ENCODE measurements at regions not wholly inside any gene's neighbourhood (a gene's known extent, or its start where the extent isn't known, plus 50 kb on each side); places are given as distances from the start of the nearest gene placed in this dataset.
"Not testable (repeated sequence)": the region's sequence is repeated elsewhere in the genome, so short reads cannot be mapped to it uniquely, and the experiment has no call there.

DNA sequence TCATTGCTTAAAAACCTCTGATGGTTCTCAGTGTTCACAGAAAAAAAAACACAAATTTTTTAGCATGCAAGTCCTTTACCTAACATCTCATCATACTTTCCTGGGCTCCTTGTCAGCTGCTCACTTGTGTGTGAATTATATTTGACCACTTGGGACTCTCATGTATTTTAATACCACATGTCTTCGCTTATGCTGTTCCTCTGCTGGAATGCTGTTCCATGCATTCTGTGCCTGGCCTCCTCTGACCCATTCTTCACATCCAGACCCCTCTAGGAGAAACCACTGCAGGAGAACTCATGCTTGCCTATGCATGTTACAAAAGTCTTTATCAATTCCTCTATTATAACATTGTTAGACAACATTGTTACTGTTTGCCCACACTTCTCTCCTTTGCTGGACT lies 157.6 kb downstream of the PDGFRA start:
- in situ Hi-C loops (cut with MboI; ENCODE audit: low pct_unique_long_range_greater_than_20kb in 2 of 9, low sequenced_read_pairs in 9 of 9, unreplicated experiment in 9 of 9) = loop anchor here in 1 of 9 experiments (10.0 kb wide), 1 partner anchor 48 kb away; no protein-coding TSS in a partner anchor
- H3K4me1 ChIP-seq (replicated peaks in 1 of 2) = no peaks in the 10 kb centered on the region
- no peak overlapping the region for H3K27ac ChIP-seq
- no peak overlapping the region for H3K4me3 ChIP-seq
- WGBS, 10 experiments = 29 to 100% (median 93%) methylated on average over 1 of the region's 1 CpG; no CpG with 5 or more reads in 4 of the 10 experiments
- ATAC-seq (replicated peaks in 6 of 8) = no peak

DNA sequence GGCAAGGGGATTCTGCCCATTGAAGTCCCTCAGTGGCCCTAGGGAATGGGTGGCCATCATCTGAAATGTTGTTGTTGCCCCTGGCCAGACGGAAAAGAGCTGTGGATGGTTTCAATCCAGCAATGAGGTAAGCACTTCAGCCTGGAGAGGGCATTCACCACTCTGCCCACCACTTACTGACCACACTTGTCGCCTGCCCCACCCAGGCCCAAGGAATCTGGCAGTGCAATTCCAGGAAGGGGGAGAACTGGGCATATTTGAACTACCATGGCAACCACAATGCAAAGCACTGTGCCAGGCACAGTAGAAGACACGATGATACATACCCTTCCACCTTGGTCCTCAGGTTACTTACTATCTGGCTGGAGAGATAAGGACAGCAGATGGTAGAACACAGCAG lies 161.6 kb downstream of the PDGFRA start:
- Histone ChIP-seq H3K4me3 (no peak overlapping the region), H3K27ac (no peak overlapping the region), H3K4me1 (replicated peaks in 1 of 2) (no peaks in the 10 kb centered on the region)
- WGBS, 10 experiments = 0 to 100% (median 62%) methylated on average over 1 to 2 of the region's 3 CpGs; no CpG with 5 or more reads in 5 of the 10 experiments
- ATAC-seq (replicated peaks in 6 of 8) = no peak
- in situ Hi-C loops (cut with MboI; ENCODE audit: low pct_unique_long_range_greater_than_20kb in 2 of 9, low sequenced_read_pairs in 9 of 9, unreplicated experiment in 9 of 9) = no loop called here

DNA sequence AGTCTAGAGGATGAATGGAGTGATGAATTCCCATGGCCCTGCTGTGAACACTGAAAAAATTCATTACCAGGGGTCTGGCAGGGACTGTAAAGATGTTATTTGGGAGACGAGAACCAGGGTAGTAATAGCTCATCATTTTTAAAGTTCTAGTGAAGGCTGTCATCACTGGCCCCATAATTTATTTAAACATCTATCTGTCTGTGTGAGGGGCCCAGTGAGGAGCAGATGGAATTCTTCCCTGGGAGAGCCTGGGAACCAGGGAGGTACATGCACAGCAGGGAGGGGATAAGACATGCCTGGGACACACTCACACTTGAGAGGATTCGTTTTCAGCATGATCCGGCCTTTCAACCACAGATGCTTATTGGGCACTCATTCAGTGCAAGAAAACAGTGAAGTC lies 162.0 kb downstream of the PDGFRA start:
- in situ Hi-C loops (cut with MboI; ENCODE audit: low pct_unique_long_range_greater_than_20kb in 2 of 9, low sequenced_read_pairs in 9 of 9, unreplicated experiment in 9 of 9) = no loop called here
- Histone ChIP-seq H3K4me3 (no peak overlapping the region), H3K27ac (no peak overlapping the region), H3K4me1 (replicated peaks in 1 of 2) (no peaks in the 10 kb centered on the region)
- 0 to 40% (median 23%) methylated on average over 1 to 3 of the region's 3 CpGs; no CpG with 5 or more reads in 4 of the 10 experiments for WGBS, 10 experiments
- no peak for ATAC-seq (replicated peaks in 6 of 8)

DNA sequence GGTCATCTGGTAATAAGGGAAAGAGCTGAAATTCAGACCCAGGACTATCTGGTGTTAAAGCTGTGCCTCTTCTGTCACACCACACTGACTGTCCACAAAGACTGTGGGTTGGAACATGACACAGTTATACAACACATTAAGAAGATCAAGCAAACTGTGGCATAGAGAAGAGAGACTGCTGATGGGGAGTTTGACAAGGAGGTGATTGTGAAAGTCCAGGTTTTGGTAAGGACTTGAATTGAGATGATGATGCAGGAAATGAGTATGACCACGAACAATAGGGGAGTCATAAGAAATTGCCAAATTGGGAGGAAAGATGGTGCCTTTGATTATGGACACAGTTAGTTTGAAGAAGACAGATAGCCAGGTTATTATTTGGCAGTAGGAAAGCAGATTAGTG lies 163.4 kb downstream of the PDGFRA start:
- ATAC-seq (replicated peaks in 6 of 8) = no peak
- in situ Hi-C loops (cut with MboI; ENCODE audit: low pct_unique_long_range_greater_than_20kb in 2 of 9, low sequenced_read_pairs in 9 of 9, unreplicated experiment in 9 of 9) = no loop called here
- Histone ChIP-seq H3K4me1 (replicated peaks in 1 of 2) (no peaks in the 10 kb centered on the region), H3K4me3 (no peak overlapping the region), H3K27ac (no peak overlapping the region)
- WGBS, 10 experiments = 0 to 86% (median 63%) methylated on average over 1 of the region's 1 CpG; no CpG with 5 or more reads in 1 of the 10 experiments

DNA sequence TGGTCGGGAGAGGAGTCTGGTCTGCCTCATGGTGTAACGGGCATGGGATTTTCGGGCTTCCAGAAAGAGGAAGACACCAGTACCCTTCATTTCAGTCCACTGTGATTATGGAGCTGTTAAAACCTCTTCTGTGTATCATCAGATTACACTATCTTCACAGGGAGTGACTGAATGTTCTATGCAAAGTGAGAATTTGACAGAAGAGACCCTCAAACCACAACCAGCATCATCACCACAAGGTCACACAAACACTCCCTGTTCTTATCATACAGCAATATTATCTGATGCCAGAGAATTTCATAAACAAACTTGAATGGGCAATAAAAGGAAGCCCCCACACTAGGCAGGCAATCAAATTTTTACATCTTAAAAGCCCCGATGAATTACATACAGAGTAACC lies 164.2 kb downstream of the PDGFRA start:
- in situ Hi-C loops (cut with MboI; ENCODE audit: low pct_unique_long_range_greater_than_20kb in 2 of 9, low sequenced_read_pairs in 9 of 9, unreplicated experiment in 9 of 9) = no loop called here
- no peaks in the 10 kb centered on the region for H3K4me1 ChIP-seq (replicated peaks in 1 of 2)
- H3K4me3 ChIP-seq = no peak overlapping the region
- H3K27ac ChIP-seq = no peak overlapping the region
- WGBS, 10 experiments = 0 to 100% (median 80%) methylated on average over 1 to 4 of the region's 4 CpGs; no CpG with 5 or more reads in 2 of the 10 experiments
- no peak for ATAC-seq (replicated peaks in 6 of 8)

DNA sequence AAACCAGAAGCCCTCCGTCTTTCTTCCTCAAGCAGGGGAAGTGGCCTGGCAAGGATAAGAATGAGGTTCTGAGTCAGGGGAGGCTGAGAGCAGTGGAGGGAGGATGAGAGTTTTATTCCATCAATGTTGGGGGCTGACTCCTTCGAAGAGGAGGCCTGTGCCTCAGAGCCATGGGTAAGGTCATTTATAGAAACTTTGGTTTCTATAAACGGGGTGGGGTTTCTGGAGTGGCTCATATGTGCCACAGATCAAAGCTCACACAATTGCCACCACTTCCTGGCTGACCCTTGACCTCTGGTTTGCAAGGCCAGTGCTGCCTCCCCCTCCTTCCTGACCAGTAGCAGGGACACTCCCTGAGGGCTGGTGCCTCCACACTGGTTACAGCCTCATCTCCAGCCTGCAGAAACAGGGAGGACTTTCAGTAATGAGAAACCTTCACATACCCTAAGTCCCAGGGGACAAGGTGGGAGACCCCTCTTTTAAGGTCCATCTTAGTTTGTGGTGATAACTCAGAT lies 166.0 kb downstream of the PDGFRA start:
- in situ Hi-C loops (cut with MboI; ENCODE audit: low pct_unique_long_range_greater_than_20kb in 2 of 9, low sequenced_read_pairs in 9 of 9, unreplicated experiment in 9 of 9) = no loop called here
- WGBS, 10 experiments = 33 to 100% (median 71%) methylated on average over 1 to 2 of the region's 3 CpGs; no CpG with 5 or more reads in 5 of the 10 experiments
- no peak overlapping the region for H3K27ac ChIP-seq
- no peak overlapping the region for H3K4me3 ChIP-seq
- ATAC-seq (replicated peaks in 6 of 8) = no peak
- H3K4me1 ChIP-seq (replicated peaks in 1 of 2) = peaks cover 0 to under 1% of the 10 kb centered on the region in 2 donors

DNA sequence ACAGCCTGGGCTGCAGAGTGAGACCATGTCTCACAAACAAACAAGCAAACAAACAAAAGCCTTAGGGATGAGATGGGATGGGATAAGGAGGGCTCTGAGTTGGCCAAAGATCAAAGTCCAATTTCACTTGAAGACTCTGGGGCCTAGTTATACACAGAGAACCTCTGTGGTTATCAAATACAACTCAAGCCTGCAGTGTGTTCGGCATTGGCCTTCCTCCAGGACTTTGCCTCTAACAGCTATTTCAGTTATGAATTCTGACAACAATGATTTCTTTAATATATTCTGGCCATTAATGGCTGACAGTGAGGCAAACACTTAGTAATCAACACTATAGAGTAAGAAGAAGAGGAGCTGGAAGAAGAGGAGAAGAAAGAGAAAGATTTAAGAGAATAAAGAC lies 171.1 kb downstream of the PDGFRA start:
- in situ Hi-C loops (cut with MboI; ENCODE audit: low pct_unique_long_range_greater_than_20kb in 2 of 9, low sequenced_read_pairs in 9 of 9, unreplicated experiment in 9 of 9) = no loop called here
- peaks cover 0 to 16% of the 10 kb centered on the region in 2 donors for H3K4me1 ChIP-seq (replicated peaks in 1 of 2)

DNA sequence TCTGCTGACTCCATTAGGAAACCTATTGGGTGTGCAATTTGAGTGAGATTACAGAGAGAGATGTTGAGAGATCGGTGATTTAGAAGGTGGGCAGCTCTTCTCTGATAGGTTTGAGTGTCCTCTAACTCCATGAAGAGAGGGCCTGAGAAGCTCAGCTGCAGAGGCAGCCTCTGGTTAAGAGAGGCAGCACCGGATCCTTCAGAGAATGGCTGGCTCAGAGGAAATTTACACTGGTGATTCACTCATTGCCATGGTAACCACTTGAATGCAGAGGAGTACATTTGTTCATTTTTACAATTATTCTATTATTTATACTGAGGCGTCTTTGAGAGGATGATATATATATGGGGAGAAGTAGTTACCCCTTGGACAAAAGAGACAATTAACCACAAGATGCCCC lies 171.7 kb downstream of the PDGFRA start:
- peak in 7 of 8 experiments; percentile 95 to 100 (median 98) for ATAC-seq (replicated peaks in 6 of 8)
- in situ Hi-C loops (cut with MboI; ENCODE audit: low pct_unique_long_range_greater_than_20kb in 2 of 9, low sequenced_read_pairs in 9 of 9, unreplicated experiment in 9 of 9) = no loop called here
- WGBS, 10 experiments = 0 to 60% (median 34%) methylated on average over 1 to 3 of the region's 3 CpGs; no CpG with 5 or more reads in 1 of the 10 experiments
- H3K4me1 ChIP-seq (replicated peaks in 1 of 2) = peaks cover 0 to 16% of the 10 kb centered on the region in 2 donors
- no peak overlapping the region for H3K4me3 ChIP-seq
- no peak overlapping the region for H3K27ac ChIP-seq

More for the DNA sequence above, 171.1 kb downstream of the PDGFRA start:
- WGBS, 10 experiments = 14 to 100% (median 86%) methylated on average over 1 of the region's 1 CpG; no CpG with 5 or more reads in 5 of the 10 experiments
- no peak overlapping the region for H3K4me3 ChIP-seq
- ATAC-seq (replicated peaks in 6 of 8) = peak in 1 of 8 experiments; percentile 22
- H3K27ac ChIP-seq = no peak overlapping the region

DNA sequence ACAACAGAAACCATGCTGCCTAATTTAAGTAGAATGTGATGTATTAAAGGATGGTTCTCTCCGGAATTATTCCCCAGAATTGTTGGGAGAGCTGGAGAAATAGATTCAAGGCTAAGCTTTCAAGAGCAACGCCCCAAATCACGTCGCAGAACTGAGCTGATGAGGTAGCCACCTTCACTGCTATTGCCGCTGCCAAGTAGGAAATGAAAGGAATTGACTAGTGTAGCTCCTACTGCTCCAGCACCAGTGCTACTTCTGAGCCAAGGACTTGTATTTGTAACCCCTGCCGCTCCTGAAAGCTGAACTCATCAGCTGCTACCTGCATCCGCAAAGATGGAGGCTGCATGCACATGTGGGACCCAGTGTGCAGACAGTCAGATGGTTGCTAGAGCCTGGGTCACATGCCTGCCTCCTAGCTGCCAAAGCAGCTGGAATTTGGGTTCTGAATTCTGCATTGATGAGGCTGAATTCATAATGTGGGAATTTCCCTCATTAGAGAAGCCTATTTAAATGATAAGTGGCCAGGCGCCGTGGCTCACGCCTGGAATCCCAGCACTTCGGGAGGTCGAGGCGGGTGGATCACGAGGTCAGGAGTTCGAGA lies 173.9 kb downstream of the PDGFRA start:
- no peak overlapping the region for H3K4me3 ChIP-seq
- peaks cover 0 to 16% of the 10 kb centered on the region in 2 donors for H3K4me1 ChIP-seq (replicated peaks in 1 of 2)
- 43 to 100% (median 89%) methylated on average over 1 to 12 of the region's 15 CpGs for WGBS, 10 experiments
- no peak overlapping the region for H3K27ac ChIP-seq
- in situ Hi-C loops (cut with MboI; ENCODE audit: low pct_unique_long_range_greater_than_20kb in 2 of 9, low sequenced_read_pairs in 9 of 9, unreplicated experiment in 9 of 9) = no loop called here
- ATAC-seq (replicated peaks in 6 of 8) = peak in 2 of 8 experiments; percentile 29 to 53

DNA sequence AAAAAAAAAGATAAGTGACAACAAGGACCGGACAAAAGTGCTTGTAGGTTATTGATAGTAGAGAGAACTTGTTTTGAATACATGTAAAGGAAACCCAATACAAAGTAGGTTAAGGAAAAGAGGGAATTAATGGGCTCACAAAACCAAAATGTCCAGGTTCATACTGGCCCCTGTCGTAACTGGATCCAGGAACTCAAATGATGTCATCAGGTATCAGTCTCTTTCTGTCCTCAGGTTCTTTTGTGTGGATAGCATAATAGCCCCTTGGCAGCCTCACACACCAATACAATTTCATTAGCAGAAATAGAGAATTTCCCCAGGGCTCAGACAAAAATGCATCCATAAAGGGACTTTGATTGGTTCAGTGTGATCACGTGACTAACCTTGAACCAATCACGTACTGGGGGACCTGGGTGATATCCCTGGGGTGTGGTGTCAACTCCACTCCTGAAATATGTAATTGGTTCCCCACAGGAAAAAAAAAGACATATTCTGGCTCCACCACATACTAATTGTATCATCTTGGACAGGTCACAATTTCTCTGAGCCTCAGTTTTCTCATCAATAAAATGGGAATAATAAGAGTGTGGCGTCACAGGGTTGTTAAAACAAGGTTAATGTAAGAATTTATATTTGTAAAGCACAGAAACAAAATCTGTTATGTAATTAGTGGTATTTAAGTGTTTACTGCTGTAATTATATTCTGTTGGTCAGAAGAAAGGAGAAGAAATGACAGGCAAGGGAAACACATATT lies 174.8 kb downstream of the PDGFRA start:
- no peak overlapping the region for H3K4me3 ChIP-seq
- peaks cover 0 to 16% of the 10 kb centered on the region in 2 donors for H3K4me1 ChIP-seq (replicated peaks in 1 of 2)
- 53 to 100% (median 91%) methylated on average over 1 to 5 of the region's 5 CpGs for WGBS, 10 experiments
- in situ Hi-C loops (cut with MboI; ENCODE audit: low pct_unique_long_range_greater_than_20kb in 2 of 9, low sequenced_read_pairs in 9 of 9, unreplicated experiment in 9 of 9) = no loop called here
- no peak overlapping the region for H3K27ac ChIP-seq
- no peak for ATAC-seq (replicated peaks in 6 of 8)

DNA sequence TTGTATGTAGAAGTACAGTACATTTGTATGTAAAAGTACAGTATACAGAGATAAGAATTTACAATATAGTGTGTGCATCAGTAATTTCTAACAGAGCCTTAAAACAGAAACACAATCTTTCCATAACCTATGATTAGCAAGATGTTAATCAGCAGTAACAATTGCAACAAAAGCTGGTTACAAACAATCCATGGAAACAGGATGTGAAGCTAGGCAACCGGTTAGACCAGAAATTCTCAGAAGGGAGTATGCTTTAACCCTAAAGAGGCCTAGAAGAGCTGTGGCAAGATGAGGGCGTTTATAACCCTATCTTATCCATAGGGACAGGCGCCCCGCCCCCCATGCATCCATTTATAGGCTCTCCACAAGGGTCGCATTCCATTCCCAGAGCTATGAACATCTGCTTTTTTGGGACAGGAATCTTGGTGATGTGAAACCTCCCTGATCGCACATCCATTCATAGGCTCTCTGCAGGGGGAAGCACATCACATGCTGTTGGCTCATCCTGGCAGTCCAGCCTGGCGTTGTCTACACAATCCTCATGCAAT lies 180.3 kb downstream of the PDGFRA start:
- ATAC-seq (replicated peaks in 6 of 8); H3K27ac ChIP-seq; in situ Hi-C loops (cut with MboI; ENCODE audit: low pct_unique_long_range_greater_than_20kb in 2 of 9, low sequenced_read_pairs in 9 of 9, unreplicated experiment in 9 of 9); H3K4me3 ChIP-seq; H3K4me1 ChIP-seq (replicated peaks in 1 of 2): not testable (repeated sequence)
- WGBS, 10 experiments = 60 to 100% (median 75%) methylated on average over 1 to 6 of the region's 7 CpGs; no CpG with 5 or more reads in 3 of the 10 experiments

DNA sequence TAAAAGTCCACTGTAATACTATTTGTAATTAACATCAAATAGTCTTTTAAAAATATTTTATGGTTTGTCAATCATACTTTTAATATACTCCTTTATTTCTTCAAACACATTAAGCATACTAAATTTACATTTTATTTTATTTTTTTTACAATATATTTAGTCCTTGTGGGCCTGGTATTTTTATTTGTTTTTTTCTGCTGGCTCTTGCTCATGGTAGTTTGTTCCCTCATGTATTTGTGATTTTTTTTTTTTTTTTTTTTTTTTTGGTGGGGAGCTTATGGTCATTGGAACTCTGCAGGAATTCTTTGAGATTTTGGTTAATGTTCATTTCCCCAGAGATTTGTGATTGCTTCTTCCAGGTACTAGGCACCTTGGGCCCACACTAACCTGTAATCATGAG lies 185.5 kb downstream of the PDGFRA start:
- in situ Hi-C loops (cut with MboI; ENCODE audit: low pct_unique_long_range_greater_than_20kb in 2 of 9, low sequenced_read_pairs in 9 of 9, unreplicated experiment in 9 of 9) = no loop called here
- ATAC-seq (replicated peaks in 6 of 8) = no peak
- H3K27ac ChIP-seq = no peak overlapping the region
- no peak overlapping the region for H3K4me3 ChIP-seq
- no peaks in the 10 kb centered on the region for H3K4me1 ChIP-seq (replicated peaks in 1 of 2)

DNA sequence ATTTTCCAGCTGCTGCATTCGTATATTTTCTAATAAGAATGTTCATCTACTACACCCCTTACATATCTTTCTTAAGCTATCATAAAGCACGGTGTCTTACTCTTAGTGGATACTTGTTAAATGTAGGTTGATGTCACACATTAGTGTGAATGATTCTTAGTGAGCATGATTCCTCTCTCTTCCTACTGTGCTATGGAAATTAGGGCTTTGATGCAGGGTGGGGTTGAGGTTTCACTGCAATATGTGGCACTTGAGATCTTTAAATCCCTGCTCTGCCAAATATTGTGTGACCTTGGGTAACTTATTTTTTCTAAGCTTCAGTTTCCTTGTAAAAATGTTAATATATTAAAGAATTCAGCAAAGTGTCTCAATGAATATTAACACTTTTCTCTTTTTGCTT lies 188.4 kb downstream of the PDGFRA start:
- in situ Hi-C loops (cut with MboI; ENCODE audit: low pct_unique_long_range_greater_than_20kb in 2 of 9, low sequenced_read_pairs in 9 of 9, unreplicated experiment in 9 of 9) = no loop called here
- 0 to 93% (median 80%) methylated on average over 2 of the region's 2 CpGs; no CpG with 5 or more reads in 4 of the 10 experiments for WGBS, 10 experiments
- H3K27ac ChIP-seq = no peak overlapping the region

More for the DNA sequence above, 188.4 kb downstream of the PDGFRA start:
- Histone ChIP-seq H3K4me1 (replicated peaks in 1 of 2) (no peaks in the 10 kb centered on the region), H3K4me3 (no peak overlapping the region)
- peak in 2 of 8 experiments; percentile 57 to 68 for ATAC-seq (replicated peaks in 6 of 8)

Data from motor neuron (in vitro differentiated cells).